GM21825 (cell line): ENCODE measurements at regions not wholly inside any gene's neighbourhood (a gene's known extent, or its start where the extent isn't known, plus 50 kb on each side); places are given as distances from the start of the nearest gene placed in this dataset.

Experiments
- ATAC-seq: cut with Tn5 transposase; IDR thresholded peaks from one replicate; pipeline ENCODE4 v1.9.1; 2021; ENCODE audit warnings: mild to moderate bottlenecking, moderate library complexity; ENCODE audit not compliant: unreplicated experiment

DNA sequence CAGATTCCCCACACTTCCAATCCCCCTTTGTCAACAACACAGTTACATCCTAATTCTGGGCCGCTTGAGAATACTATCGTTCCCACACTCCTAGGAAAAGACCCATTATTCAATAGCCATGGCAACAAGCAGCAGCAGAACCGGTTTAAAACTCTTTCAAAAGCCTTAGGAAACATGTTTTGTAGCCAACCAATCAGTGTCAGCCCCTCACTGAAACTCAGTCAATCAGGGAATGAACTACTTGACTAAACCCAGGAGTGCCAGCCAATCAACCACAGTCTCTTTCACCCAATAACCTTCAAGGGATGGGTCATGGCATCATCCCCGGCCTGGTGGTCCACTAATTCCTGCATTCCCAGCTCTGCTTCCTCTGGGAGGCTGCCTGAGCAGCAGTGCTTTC, 204.8 kb upstream of the HS6ST1 start:
- no peak for ATAC-seq

DNA sequence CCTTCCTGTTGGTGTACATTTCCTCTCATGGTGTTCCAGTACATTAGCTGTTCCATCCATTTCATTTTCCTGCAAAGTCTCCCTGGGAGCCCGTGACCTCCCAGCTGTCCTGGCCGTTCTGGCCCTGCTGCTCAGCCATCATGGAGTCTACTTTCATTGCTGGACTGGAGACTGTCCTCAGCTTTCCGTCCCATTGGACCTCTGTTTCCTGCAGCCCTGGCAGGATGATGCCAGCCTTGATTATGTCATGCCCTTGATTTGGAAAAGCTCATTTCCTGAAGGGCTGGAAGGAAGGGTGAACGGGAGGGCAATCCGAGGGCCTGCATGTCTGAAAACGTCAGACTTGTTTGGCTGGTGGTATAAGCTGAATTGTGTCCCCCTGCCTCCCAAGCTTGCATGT, 205.5 kb upstream of the HS6ST1 start:
- ATAC-seq: no peak

DNA sequence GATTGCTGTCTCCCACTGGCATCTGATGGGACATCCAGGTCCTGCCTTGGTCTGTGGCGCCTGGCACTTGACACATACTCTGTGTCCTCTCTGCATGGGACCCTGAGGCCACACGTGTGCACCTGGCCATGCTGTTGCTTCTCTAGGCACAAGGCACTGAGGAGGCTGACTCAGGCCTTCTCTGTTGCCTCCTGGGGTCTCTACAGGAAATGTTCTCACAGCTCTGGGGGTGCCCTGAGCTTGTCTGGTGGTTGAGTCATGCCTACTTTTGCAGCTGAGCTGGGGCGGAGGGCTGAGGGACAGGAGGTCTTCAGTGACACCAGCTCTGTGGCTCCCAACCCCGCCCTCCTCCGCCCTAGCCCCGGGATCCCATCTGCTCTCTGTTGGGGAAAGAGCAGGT, 207.0 kb upstream of the HS6ST1 start:
- ATAC-seq: no peak

DNA sequence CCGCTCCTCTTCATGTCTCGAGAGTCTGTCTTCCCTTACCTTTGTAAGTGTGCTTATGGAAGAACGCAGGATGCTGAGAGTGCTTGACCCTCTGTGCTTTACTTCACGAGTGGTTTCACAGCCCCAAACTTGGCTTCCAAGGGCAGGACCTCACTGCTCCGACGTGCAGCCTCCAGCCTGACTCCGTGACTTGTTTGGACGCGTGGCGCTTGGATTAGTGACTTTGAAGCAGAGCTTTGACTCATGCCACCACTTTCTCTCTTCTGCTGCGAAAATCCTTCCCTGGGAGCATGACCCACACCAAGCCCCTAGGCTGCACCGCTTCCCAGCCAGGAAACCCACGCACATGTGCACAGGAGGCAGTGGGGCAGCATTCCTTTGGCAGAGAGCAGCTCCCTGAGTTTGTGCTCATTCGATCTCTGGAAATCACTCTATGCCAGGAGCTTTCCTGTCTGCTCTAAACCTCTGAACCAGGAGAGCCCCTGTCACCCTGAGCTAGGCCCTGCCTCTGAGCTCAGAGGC, 207.8 kb upstream of the HS6ST1 start:
- no peak for ATAC-seq

- no peak for ATAC-seq
Measured at GRCh38 chr2:128528133-128528532, 209.5 kb upstream of the HS6ST1 start.

DNA sequence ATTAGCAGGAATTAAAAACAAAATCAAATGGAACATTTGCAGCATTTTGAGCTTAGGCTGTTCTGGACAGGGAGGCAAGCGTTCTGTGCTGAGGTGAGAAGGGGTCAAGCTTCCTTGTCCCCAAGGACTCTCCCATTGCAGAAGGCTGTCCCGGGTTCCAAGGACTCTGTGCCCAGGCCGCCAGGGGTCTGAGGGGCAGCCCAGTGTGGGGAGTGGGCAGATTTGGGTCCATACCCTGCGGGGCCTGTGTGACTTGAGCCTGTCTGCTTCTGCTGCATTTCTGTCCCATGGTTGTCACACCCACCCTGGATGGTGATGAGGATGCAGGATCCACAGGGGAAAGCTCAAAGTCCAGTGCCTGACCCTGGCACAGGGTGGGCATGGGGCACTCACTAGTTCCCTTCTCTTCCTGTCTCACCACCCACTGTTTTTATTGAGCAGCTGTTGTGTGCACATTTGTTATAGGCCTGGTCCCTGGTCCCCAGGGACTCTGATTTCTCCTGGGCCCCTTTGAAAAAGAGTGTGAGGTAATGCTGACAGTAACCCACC, 211.4 kb upstream of the HS6ST1 start:
- no peak for ATAC-seq

GRCh38 chr2:128531856-128532255, 213.2 kb upstream of the HS6ST1 start:
- ATAC-seq: no peak

DNA sequence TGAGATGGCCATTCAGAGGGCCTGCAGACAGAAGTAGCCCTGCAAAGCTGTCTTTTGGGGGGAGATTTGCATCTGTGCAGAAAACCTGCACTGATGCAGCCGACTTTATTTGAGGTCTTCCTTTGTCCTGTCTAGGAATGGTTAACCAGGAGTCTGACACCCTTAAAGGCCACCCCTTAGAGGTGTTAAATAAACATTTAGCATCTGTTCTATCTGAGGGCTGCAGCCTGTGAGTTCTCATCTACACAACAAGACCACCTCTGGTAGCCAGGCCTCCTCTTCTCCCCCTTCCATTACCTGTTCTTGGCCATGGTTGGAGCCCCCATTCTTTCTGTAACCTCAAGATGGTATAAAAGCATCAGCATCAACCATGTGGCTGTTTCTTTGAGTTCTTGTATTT, 214.4 kb upstream of the HS6ST1 start:
- no peak for ATAC-seq

- ATAC-seq: no peak
Measured at GRCh38 chr2:128534688-128535392, 216.2 kb upstream of the HS6ST1 start.

GRCh38 chr2:128535953-128536352, 217.3 kb upstream of the HS6ST1 start:
- ATAC-seq: no peak

GRCh38 chr2:128536925-128537620, 218.4 kb upstream of the HS6ST1 start:
- no peak for ATAC-seq

DNA sequence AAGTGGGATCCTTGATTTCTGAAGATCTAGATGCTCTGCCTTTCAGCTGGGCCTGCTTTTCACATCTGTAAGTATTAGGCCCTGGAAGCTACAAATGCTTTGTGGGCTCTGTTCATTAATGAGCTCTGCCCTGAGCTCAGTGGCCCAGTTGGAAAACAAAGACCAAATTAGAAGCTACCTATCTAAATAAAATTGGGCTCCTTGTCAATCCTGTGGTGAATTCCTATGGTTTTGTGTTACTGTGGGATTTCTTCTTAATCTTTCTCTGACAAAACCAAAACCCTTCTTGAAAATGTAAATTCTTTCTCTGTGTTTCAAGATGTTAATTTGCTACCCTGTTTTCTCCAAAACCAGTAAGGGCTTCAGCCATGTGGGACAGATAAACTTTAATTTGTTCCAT, 219.0 kb upstream of the HS6ST1 start:
- no peak for ATAC-seq

GRCh38 chr2:128538396-128538795, 219.7 kb upstream of the HS6ST1 start:
- no peak for ATAC-seq

DNA sequence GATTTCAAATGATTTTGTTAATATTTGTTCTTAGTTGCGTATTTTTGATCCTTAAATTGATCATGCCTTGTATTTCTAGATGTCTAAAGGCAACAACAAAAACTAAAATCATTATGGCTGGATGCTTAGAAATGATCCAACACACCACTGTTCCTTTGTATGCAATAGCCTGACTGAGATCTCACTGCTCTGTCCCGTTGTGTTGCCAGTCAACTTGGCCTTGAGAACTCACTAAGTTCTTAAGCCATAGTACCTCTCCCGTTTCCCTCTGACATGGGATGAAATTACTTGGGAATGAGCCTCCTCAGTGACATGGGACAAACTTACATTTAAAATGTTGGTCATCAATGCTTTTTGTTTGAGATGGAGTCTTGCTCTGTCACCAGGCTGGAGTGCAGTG, 222.0 kb upstream of the HS6ST1 start:
- no peak for ATAC-seq

GRCh38 chr2:128541448-128541847, 222.8 kb upstream of the HS6ST1 start:
- ATAC-seq: no peak

DNA sequence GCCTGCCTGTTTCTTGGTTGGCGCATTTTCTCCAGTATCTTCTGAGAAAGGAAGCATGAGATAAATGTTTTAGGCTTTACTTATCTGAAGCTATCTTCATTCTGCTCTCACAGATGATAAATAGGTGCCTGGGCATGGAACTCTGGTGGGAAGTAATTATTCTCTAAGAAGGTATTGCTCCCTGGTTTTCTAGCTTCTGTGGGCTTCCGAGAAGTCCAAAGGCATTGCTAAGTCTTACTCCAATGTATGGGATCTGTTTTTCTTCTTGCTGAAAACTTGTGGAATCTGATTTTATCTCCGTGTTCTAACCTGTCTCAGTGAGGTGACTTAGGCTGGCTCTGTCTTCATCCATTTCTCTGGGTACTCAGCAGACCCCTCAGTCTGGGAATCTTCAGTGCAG, 224.4 kb upstream of the HS6ST1 start:
- no peak for ATAC-seq

DNA sequence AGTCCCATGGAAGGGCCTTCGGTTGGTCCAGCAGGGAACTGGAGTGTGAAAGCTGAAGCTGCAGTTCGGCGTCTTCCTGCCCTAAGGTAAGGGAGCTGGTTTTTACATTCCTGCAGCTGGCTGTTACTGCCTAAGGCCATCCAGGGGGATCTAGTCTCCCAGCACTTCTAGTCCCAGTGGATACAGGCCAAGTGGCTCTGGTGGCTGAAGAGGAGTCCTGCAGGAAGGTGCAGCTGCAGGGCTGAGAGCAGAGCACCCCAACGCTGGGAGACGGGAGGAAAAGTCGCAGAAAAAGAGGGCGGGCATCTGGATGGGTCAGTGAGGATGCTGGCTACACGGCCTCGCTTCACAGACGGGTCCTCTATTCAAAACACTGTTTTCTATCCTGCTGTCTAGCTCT, 225.0 kb upstream of the HS6ST1 start:
- ATAC-seq: no peak

- no peak for ATAC-seq
Measured at GRCh38 chr2:128544321-128545037, 225.8 kb upstream of the HS6ST1 start.

- ATAC-seq: no peak
Measured at GRCh38 chr2:128545085-128545484, 226.4 kb upstream of the HS6ST1 start.

DNA sequence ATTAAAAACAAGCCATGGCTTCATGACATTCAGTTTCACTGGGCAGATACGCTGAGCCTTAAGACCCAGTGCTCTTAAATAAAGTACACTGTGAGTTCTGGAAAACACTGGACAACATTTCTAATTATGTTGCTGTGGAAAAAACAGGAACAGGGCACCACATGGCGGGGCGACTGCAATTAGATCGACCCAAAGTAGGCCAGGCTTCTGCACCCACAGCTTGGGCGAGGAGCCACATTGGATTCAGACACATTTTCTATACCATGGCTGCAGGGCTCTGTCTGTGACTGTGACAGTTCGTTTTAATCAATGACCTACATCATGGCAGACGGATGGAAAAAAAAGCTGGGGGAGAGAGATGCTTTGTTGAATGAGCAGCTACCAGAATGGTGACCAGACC, 227.2 kb upstream of the HS6ST1 start:
- ATAC-seq: no peak

DNA sequence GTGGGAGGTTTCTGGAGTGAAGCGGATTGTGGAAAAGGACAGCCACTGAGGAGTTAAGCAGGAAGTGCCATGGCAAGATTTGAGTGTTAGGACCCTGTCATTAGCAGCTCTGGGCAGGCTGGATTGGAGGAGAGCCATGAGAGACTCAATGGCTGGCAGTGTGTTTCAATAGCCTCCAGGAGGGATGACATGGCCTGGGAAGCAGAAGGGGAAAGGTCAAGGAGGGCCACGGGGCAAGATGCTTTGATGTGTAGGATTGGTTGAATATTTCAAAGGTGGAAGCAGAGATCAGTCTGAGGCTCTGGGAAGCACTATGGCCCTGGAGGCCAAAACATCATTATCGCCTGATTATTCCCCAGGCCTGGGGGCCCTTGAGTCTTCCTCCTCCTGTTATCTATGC, 229.0 kb upstream of the HS6ST1 start:
- no peak for ATAC-seq

- no peak for ATAC-seq
Measured at GRCh38 chr2:128548461-128548891, 229.8 kb upstream of the HS6ST1 start.
